Embryonic facial prominence (tissue), 1 donor: ENCODE measurements at regions not wholly inside any gene's neighbourhood (a gene's known extent, or its start where the extent isn't known, plus 50 kb on each side); places are given as distances from the start of the nearest gene placed in this dataset.
"Not testable (repeated sequence)": the region's sequence is repeated elsewhere in the genome, so short reads cannot be mapped to it uniquely, and the experiment has no call there.

Experiments
- DNase-seq: peaks from one replicate; pipeline ENCODE4 v3.0.0-alpha.2; 2016; ENCODE audit errors: extremely low spot score

- DNase-seq: no peak
These were observed 115.9 kb downstream of the OTOR start for GRCh38 chr20:16864069-16864468.

DNA sequence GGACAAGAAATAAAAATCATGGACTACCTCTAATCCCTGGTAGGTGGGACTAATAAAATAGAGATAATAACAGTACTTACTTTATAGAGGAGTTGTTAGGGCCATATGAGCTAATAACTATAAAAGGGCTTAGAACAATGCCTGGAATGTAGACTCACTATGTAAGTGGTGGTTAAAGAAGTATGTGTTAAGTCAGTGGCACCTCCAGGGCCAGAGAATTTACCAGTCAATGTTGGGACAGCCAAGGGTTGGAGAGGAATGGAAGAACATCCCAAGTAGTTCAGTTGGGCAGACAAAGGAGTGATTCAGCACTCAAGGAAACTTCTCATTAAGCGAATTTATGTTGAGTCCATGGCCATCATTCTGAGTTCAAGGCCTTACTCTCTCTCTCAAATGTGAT, 116.8 kb downstream of the OTOR start:
- no peak for DNase-seq

DNA sequence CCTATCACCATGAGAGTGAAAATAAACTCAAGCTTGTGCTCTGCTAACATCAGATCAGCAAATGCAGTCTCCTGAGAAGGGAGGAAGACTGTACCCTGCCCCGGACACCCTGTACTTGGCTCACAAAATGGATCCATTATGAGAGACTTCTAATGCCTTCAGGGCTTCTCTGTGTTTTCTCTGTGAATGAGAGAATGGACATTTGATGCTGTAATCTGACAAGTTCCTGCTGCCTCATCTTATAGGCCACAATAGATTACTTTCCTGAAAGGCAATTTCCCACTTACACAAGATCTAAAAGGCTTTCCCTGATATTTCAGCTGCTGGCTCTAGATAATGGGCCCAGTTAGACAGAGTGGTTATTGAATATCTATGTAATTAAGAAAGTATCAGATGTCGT, 117.2 kb downstream of the OTOR start:
- no peak for DNase-seq

DNA sequence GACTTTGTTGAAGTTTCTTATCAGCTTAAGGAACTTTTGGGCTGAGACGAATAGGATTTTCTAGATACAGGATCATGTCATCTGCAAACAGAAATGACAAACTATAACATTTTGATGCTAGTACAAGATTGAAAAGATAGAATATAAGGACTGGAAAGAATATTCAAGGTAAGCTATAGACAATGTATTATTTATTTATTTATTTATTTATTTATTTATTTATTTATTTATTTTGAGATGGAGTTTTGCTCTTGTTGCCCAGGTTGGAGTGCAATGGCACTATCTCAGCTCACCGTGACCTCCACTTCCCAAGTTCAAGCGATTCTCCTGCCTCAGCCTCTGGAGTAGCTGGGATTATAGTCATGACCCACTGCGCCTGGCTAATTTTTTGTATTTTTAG, 125.0 kb downstream of the OTOR start:
- not testable (repeated sequence) for DNase-seq

GRCh38 chr20:16877053-16877554, 128.9 kb downstream of the OTOR start:
- no peak for DNase-seq

DNA sequence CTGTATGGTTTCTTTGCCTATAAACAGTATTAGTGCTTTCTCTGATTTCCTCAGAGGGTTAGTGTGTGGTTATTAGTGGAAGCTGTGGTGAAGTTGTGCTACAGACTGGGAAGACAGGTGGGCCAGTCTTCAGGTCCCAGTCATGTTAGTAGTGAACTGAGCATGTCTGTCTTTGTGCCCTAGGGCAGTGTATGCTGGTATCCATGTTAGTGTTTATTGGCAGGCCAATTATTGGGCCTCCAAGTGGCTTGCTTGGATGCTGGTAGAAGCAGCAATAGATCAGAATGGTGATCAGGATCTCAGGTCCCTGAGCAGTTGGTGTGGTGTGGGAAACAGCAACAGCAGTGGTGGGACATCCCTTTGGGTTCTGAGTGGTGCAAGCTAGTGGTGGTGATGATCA, 137.6 kb downstream of the OTOR start:
- no peak for DNase-seq

- no peak for DNase-seq
These were observed 150.3 kb downstream of the OTOR start for GRCh38 chr20:16898433-16898832.

DNA sequence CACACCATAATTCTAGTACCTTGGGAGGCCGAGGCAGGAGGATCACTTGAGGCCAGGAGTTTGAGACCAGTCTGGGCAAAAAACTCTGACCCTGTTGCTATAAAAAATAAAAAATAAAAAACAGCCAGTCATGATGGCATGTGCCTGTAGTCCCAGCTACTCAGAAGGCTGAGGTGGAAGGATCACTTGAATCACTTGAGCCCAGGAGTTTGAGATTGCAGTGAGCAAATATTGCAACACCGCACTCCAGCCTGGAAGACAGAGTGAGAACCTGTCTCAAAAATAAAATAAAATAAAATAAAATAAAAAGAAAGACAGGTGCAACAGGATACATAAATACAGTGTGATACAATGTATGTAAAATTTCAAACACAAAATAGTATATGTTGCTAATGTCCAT, 154.5 kb downstream of the OTOR start:
- no peak for DNase-seq

DNA sequence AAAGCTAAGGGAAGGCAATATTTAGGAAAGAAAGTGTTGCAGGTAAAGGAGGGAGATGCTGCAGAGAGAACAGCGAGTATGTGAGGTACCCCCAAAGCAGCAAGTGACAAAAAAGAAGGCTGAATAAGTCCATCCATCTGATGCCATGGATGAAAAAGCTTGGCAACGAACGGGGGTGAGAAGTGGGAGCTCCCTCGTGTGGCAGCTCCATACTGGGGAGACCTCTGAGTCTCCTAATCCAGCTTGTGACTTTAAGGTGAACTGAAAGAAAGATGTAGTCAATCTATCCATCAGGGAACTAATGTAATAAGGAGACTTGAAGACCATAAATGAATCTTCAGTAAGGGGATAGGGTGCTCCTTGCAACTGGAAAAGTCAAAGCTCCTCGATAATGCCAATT, 156.6 kb downstream of the OTOR start:
- DNase-seq: no peak

DNA sequence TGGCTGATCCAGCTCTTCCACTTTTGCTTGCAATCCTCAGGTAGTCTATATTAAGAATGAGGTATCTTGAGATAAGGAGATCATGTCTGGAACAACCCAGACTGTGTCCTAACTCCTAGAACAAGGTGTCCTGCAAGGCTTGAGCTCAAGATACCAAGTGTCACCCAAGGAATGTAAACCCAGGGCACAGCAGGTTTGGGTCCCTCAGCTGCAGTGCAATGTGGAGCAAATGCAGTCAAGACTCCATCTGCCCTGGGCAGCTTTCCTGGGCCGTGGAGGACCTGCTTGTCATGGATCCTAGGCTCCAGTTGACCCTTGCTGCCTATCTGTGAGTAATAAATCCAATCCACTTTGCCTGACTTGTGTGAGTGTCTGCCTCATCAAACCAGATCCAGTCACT, 166.1 kb downstream of the OTOR start:
- DNase-seq: no peak

DNA sequence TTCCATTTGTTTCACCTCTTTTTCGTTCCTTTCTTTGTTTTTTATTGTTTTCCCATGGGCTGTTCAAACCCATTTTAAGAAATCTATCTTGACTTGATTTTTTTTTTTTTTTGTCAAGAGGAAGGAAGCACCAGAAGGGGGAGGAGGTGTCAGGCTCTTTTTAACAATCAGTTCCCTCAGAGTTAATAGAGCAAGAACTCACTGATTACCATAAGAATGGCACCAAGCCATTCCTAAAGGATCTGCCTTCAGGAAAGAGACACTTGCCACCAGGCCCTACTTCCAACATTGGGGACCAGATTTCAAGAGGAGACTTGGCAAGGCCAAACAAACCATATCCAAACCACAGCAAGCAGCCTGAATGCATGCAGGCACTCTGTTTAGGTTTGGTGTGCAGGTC, 168.0 kb downstream of the OTOR start:
- DNase-seq: no peak

DNA sequence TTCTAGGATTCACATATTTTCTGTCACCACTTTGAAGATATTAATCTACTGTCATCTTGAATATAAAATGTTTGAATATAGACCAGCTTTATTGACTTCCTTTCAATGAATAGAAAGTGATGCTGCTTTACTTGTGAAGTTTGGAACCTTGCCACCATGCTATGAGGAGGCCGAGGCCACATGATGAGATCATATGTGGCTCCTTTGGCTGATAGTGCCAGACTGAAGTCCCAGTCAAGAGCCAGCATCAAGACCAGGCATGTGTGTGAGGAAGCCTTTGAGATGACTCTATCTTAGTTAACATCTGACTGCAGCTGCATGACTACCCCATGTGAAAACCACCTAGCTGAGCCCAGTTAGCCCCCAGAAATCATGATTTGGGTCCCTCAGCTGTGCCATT, 169.5 kb downstream of the OTOR start:
- DNase-seq: no peak

DNA sequence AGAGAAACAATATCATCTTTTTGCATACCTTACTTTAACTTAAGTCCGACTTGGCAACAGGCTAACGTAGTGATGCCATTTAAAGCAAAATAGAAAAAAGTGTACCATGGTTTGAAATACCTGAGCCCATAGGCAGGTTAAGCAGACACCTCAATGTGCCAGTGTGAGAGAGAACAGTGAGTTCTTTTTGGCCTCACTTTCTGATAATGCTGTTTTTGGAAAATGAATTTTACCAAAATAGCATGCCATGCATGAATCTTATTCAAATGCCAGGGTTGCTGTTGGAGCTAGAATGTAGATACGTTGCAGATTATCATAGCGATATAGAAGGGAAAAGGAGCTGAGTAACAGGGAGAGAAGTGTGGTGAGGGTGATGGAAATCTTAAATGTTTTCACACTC, 170.2 kb downstream of the OTOR start:
- DNase-seq: no peak

DNA sequence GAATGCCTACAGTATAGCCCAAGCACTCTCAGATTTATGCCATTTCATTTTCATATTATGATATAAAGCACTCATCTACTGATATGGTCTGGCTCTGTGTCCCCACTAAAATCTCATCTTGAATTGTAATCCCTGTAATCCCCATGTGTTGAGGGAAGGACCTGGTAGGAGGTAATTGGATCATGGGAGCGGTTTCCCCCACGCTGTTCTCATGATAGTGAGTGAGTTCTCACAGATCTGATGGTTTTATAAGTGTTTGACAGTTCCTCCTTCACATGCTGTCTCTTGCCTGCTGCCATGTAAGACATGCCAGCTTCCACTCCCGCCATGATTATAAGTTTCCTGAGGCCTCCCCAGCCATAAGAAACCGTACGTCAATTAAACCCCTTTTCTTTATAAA, 171.7 kb downstream of the OTOR start:
- DNase-seq: no peak

DNA sequence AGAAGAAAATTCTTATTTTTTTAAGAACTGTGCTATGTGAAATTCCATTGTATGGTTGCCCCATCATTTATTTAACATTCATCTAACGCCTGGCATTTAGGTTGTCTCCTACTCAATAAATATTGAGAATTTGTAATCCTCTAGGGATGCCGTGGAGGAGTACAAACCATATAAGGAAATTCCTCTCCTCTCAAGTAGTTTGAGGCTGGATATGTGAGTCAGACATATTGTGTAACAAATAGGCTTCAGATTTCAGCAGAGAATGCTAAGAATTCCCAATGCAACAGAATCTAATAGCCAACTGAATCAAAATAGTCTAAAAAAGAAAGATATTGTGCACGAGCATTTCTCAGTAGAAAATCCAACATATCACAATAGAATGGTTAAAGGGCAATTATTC, 174.7 kb downstream of the OTOR start:
- no peak for DNase-seq

- DNase-seq: no peak
These were observed 178.7 kb downstream of the OTOR start for GRCh38 chr20:16926626-16927430.

- no peak for DNase-seq
These were observed 181.6 kb downstream of the OTOR start for GRCh38 chr20:16929756-16930155.

GRCh38 chr20:16930656-16931055, 182.5 kb downstream of the OTOR start:
- DNase-seq: no peak

DNA sequence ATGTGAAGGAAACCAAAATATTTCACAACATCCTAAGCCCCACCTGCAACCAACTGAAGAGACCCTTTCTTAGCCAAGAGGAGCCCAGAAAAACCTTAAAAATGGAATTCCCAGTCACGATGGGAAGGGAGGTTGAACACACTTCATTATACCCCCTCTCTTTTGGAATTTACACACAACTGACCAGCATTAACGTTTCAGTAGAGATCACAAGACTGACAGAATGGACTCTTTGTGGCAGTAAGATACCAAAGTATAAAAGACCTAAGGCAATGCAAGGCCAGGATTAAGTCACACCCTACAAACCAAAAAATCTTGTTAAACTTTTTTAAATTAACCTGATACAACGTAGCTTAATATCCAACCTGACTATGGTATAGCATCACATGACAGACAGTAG, 190.9 kb downstream of the OTOR start:
- DNase-seq: no peak

- no peak for DNase-seq
These were observed 192.5 kb downstream of the OTOR start for GRCh38 chr20:16940701-16941100.

DNA sequence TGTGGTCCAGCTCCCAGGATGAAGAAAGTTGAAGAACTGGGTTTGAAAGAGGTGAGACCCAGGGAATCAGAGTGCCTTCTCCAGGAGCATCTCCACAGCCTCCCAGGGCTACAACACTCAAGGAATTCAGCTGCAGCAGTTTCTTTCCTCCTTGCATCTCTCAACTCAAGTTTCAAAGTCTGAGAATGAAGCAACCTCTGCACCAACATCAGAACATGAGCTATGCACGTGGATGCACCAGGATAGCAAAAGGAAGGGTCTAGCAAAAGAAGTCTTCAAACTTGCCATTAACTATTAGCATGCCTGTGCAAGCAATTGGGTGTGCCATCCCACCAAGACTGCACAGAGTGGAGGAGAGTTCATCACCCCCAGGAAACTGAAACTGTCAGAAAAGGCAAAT, 193.9 kb downstream of the OTOR start:
- DNase-seq: no peak

GRCh38 chr20:16942756-16943155, 194.6 kb downstream of the OTOR start:
- no peak for DNase-seq

- no peak for DNase-seq
These were observed 196.6 kb downstream of the OTOR start for GRCh38 chr20:16944745-16945144.

- no peak for DNase-seq
These were observed 197.5 kb downstream of the OTOR start for GRCh38 chr20:16945619-16946018.
